Choroid plexus epithelial cell (primary cell): ENCODE measurements at regions not wholly inside any gene's neighbourhood (a gene's known extent, or its start where the extent isn't known, plus 50 kb on each side); places are given as distances from the start of the nearest gene placed in this dataset.
"Not testable (repeated sequence)": the region's sequence is repeated elsewhere in the genome, so short reads cannot be mapped to it uniquely, and the experiment has no call there.

ENCODE experiments used
- DNase-seq: peaks from one replicate; pipeline ENCODE4 v3.0.0-alpha.2; 2010; ENCODE audit warnings: low read depth
- H3K4me3 ChIP-seq: 2 replicates; pipeline ENCODE4 v1.5.1; 2011; ENCODE audit warnings: low read depth, mild to moderate bottlenecking, control low read depth, low read length, moderate library complexity

DNA sequence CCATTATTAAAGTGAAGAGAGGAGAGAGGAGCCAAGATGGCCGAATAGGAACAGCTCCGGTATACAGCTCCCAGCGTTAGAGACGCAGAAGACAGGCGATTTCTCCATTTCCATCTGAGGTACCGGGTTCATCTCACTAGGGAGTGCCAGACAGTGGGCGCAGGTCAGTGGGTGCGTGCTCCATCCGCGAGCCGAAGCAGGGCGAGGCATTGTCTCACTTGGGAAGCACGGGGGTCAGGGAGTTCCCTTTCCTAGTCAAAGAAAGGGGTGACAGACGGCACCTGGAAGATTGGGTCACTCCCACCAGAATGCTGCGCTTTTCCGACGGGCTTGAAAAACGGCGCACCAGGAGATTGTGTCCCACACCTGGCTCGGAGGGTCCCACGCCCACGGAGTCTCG lies 1305.3 kb downstream of the FOXD4L5 start:
- not testable (repeated sequence) for DNase-seq

More for the DNA sequence above, 1305.3 kb downstream of the FOXD4L5 start:
- H3K4me3 ChIP-seq = not testable (repeated sequence)
